Mucosa of rectum (tissue), 2 donors: ENCODE measurements at regions not wholly inside any gene's neighbourhood (a gene's known extent, or its start where the extent isn't known, plus 50 kb on each side); places are given as distances from the start of the nearest gene placed in this dataset.
"Not testable (repeated sequence)": the region's sequence is repeated elsewhere in the genome, so short reads cannot be mapped to it uniquely, and the experiment has no call there.

ENCODE experiments used
- H3K27ac ChIP-seq, 2 donors: one replicate each; pipeline ENCODE4 v1.7.0; 2013; ENCODE audit warnings: inconsistent platforms in 2 of 2, low read depth in 2 of 2, low read length in 2 of 2
- H3K27me3 ChIP-seq, 2 donors: one replicate each; pipeline ENCODE4 v1.7.0; 2013; ENCODE audit warnings: low read length in 2 of 2; ENCODE audit not compliant: control insufficient read depth in 2 of 2, insufficient read depth in 2 of 2
- H3K36me3 ChIP-seq, 2 donors: one replicate each; pipeline ENCODE4 v1.7.0; 2013; ENCODE audit warnings: low read length in 2 of 2; ENCODE audit not compliant: control insufficient read depth in 2 of 2, insufficient read depth in 2 of 2
- H3K4me1 ChIP-seq, 2 donors: one replicate each; pipeline ENCODE4 v1.7.0; 2013; ENCODE audit warnings: low read length in 2 of 2, mild to moderate bottlenecking in 1 of 2; ENCODE audit not compliant: control insufficient read depth in 2 of 2, insufficient read depth in 2 of 2
- H3K4me3 ChIP-seq, 2 donors: one replicate each; pipeline ENCODE4 v1.7.0; 2013; ENCODE audit warnings: low read length in 2 of 2
- H3K9ac ChIP-seq, 2 donors: one replicate each; pipeline ENCODE4 v1.7.0; 2013; ENCODE audit warnings: low read length in 2 of 2, low read depth in 1 of 2, mild to moderate bottlenecking in 1 of 2
- H3K9me3 ChIP-seq, 2 donors: one replicate each; pipeline ENCODE4 v1.7.0; 2013; ENCODE audit warnings: low read length in 2 of 2; ENCODE audit not compliant: control insufficient read depth in 2 of 2
- donor health status: healthy.
- donor health status: Normal muscosa, but diverticular disease.

DNA sequence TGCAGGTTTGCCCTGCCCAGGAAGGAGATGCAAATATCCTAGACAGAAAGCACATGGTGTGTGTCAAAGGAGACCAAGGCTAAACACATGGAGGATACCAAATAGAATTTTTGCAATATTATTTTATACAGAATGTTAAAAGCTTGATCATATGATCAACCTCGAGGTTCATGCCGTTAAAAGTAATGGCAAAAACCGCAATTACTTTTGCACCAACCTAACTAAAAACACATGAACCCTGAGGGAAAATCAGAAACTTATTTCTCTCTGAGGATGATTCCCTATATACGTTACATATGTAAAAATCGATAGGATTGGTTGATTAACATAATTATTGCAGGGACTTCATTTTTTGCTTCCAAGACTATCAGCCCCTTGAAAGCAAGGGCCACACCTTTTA lies 88.1 kb downstream of the MZT1 start:
- no peak overlapping the region for H3K9ac ChIP-seq
- no peak overlapping the region for H3K4me3 ChIP-seq
- H3K9me3 ChIP-seq, result no peaks in the 10 kb centered on the region
- no peak overlapping the region for H3K27ac ChIP-seq
- no peaks in the 10 kb centered on the region for H3K36me3 ChIP-seq
- H3K27me3 ChIP-seq, result no peaks in the 10 kb centered on the region
- no peaks in the 10 kb centered on the region for H3K4me1 ChIP-seq

DNA sequence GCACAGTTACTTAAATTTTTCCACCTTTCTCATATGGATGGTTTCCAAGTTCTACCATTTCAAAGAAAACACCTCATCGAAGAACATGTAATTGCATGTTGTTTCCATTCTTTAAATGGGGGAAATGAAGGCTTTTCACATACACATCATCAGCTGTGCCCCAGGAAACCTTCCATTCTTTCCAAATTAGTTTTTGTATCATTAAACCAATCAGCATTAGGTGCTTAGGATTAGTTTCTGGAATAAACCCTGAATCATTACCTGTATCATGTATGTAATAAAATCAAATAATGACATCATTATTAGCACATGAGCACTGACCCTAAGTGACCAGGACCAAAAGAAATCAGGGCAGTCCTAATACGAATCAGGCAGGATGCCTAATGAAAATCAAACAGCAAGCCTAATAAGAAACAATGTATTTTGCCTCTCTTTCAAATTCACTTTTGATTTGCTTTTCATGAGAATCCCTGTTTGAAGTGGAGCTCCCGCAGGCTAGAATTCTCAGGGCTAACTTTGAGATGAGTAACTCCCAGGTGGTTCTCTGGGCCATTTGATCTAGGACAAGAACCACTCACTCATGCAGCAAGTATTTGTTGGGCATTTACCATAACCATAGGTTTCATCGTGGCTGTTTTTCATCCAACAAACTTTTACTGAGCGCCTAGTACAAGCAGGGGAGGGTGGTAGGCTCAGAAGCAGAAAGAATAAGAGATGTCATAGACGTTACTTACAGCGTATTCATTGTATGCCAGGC lies 89.2 kb downstream of the MZT1 start:
- no peaks in the 10 kb centered on the region for H3K4me1 ChIP-seq
- no peaks in the 10 kb centered on the region for H3K27me3 ChIP-seq
- no peaks in the 10 kb centered on the region for H3K36me3 ChIP-seq
- no peaks in the 10 kb centered on the region for H3K9me3 ChIP-seq
- no peak overlapping the region for H3K4me3 ChIP-seq
- no peak overlapping the region for H3K9ac ChIP-seq
- H3K27ac ChIP-seq, result no peak overlapping the region

DNA sequence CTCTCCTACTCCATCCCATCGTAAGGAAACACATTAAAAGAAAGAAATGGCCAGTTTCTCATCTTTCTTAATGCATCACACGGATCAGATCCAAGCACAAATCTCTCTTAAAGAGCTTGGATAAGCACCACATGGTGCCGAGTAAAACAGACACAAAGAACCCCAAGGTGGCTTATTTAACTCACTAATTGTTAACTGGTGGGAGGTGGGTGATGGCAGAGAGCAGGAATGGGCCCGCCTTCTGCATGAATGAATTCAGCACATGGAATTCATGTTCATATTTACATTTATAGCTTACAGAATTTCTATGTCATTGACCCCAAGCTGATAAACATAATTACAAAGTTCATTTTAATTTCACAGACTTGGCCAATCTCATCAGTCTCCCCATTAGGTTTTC lies 89.9 kb downstream of the MZT1 start:
- no peak overlapping the region for H3K27ac ChIP-seq
- no peaks in the 10 kb centered on the region for H3K9me3 ChIP-seq
- H3K4me3 ChIP-seq, result no peak overlapping the region
- no peaks in the 10 kb centered on the region for H3K36me3 ChIP-seq
- no peaks in the 10 kb centered on the region for H3K27me3 ChIP-seq
- no peak overlapping the region for H3K9ac ChIP-seq
- no peaks in the 10 kb centered on the region for H3K4me1 ChIP-seq

DNA sequence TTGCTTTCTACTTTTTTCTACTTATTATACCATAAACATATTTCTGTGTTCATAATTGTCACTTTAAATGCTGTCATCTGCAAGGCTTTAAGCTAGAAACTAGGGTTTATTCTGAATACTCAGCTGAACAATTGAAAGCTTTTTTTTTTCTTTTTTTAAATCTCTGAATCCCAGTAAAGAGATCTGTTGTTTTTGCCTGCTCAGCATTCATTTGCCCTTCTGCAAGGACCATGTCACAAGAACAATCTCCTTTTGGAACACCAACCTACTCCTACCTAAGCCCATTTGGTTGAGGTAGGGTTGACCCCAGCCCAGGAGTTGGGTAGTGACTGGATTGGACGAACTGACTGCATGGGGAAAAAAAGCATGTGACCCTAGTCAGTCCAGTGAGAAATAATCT lies 92.6 kb downstream of the MZT1 start:
- Histone ChIP-seq H3K36me3 (no peaks in the 10 kb centered on the region), H3K9ac (no peak overlapping the region), H3K9me3 (no peaks in the 10 kb centered on the region), H3K27ac (no peak overlapping the region), H3K4me1 (no peaks in the 10 kb centered on the region), H3K4me3 (no peak overlapping the region), H3K27me3 (no peaks in the 10 kb centered on the region)

DNA sequence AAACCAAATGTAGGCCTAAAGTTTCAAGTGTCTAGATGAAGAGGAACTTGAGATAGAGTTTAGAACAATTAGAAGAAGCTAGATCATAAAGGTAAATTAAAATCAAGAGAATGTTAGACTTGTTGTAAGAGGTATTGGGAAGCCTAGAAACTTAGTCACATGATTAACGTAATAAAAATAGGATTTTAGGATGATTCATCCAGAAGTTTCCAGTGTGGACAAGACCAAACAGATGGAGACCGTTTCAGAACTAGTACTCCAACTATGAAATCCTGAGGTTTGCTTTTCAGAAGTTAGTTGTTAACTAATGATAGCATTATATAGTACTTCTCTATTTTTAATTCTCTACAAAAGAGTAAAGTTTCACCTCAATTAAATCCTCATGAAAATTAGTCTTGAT lies 104.9 kb downstream of the MZT1 start:
- no peaks in the 10 kb centered on the region for H3K27me3 ChIP-seq
- H3K27ac ChIP-seq, result no peak overlapping the region
- H3K4me1 ChIP-seq, result no peaks in the 10 kb centered on the region
- H3K9me3 ChIP-seq, result no peaks in the 10 kb centered on the region
- no peaks in the 10 kb centered on the region for H3K36me3 ChIP-seq
- H3K9ac ChIP-seq, result no peak overlapping the region
- H3K4me3 ChIP-seq, result no peak overlapping the region

DNA sequence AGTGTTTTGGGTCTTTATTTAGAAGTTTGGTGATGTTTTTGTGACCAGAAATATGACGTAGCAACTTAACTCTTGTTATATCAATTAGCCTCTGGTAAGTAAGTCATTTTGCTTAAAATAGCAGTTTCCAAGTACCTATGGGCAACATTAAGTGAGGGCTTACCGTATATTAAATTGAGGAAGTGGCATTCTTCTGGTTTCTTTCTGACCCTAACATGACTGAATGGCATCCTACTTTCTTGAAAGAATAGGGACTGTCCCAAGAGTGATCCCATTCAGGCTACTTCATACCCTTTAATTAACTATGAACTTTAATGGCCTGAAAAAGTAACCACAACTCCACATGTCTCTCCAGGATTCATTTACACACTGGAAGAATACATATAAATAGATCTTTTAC lies 106.6 kb downstream of the MZT1 start:
- no peaks in the 10 kb centered on the region for H3K9me3 ChIP-seq
- no peak overlapping the region for H3K4me3 ChIP-seq

DNA sequence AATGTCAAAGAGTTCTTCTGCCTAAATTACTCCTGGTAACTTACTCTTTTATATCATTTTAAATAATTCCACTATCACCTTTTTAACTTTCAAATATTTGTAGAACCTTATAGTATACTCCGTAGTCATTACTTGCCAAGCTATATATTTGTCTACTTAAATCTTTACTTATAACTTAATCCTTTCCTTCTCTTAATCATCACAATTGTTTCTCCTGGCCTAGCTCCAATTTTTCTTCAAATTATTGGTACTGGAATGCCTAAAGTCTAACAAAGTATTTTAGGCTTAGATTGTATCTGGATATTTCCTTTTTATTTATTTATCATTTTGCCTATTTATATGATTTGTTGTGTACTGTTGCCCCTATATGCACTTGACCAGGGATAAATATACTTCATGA lies 109.5 kb downstream of the MZT1 start:
- Histone ChIP-seq H3K4me1 (no peaks in the 10 kb centered on the region), H3K9ac (no peak overlapping the region), H3K27ac (no peak overlapping the region), H3K27me3 (no peaks in the 10 kb centered on the region), H3K9me3 (no peaks in the 10 kb centered on the region), H3K36me3 (no peaks in the 10 kb centered on the region), H3K4me3 (no peak overlapping the region)

More for the DNA sequence above, 106.6 kb downstream of the MZT1 start:
- Histone ChIP-seq H3K4me1 (no peaks in the 10 kb centered on the region), H3K9ac (no peak overlapping the region), H3K36me3 (no peaks in the 10 kb centered on the region), H3K27ac (no peak overlapping the region), H3K27me3 (no peaks in the 10 kb centered on the region)

DNA sequence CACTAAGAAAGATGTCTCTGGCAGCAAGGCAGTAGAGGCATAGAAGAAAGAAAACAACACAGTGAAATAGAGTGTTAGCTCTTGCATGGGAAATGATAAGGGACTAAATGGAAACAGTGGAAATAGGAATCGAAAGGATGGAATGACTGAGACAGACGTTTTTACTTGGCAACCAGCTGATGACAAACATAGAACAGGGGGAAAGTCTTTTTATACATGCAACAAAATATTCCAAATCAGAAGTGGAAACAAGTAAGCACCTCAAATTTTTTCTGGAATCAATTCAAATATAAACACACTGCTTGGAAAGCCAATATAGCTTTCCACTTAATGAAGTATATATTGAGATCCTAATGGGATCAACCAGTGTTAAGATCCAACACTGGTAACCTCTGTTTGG lies 110.2 kb downstream of the MZT1 start:
- H3K9ac ChIP-seq, result no peak overlapping the region
- no peaks in the 10 kb centered on the region for H3K27me3 ChIP-seq
- no peak overlapping the region for H3K4me3 ChIP-seq
- H3K9me3 ChIP-seq, result no peaks in the 10 kb centered on the region
- no peaks in the 10 kb centered on the region for H3K4me1 ChIP-seq
- H3K36me3 ChIP-seq, result no peaks in the 10 kb centered on the region
- no peak overlapping the region for H3K27ac ChIP-seq

DNA sequence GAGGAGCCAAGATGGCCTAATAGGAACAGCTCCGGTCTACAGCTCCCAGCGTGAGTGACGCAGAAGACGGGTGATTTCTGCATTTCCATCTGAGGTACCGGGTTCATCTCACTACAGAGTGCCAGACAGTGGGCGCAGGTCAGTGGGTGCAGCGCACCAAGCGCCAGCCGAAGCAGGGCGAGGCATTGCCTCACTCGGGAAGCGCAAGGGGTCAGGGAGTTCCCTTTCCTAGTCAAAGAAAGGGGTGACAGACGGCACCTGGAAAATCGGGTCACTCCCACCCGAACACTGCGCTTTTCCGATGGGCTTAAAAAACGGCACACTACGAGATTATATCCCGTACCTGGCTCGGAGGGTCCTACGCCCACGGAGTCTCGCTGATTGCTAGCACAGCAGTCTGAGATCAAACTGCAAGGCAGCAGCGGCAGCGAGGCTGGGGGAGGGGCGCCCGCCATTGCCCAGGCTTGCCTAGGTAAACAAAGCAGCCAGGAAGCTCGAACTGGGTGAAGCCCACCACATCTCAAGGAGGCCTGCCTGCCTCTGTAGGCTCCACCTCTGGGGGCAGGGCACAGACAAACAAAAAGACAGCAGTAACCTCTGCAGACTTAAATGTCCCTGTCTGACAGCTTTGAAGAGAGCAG lies 117.1 kb downstream of the MZT1 start:
- not testable (repeated sequence) for H3K4me3 ChIP-seq, H3K36me3 ChIP-seq, H3K4me1 ChIP-seq, H3K9ac ChIP-seq, H3K27ac ChIP-seq, H3K27me3 ChIP-seq, H3K9me3 ChIP-seq

DNA sequence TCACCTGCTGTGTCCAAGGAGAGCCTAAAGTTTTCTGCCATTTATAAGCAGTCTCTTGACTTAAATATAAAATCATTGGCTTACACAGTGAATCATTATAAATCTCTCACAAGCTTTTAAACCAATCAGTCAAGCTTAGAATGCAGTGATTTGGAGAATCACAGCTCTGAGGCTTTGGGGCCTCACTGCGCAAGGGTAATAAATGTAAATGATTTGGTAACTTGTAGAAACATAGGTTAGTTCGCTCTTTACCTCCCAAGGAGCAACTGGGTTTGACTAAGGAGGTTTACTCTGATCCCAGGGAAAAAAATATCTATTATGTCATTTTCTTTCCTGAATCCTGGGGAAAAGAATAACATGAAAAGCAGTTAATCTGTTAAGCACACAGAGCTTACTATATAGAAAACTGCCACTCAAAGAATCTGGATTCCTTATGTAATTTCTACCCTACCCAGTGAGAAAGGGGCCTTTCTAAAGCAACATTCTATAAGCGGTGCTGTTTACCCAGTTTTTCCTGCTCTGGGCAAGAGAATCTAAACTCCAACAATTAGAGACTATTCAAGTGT lies 128.2 kb downstream of the MZT1 start:
- H3K4me1 ChIP-seq, result no peaks in the 10 kb centered on the region
- no peak overlapping the region for H3K9ac ChIP-seq
- H3K27ac ChIP-seq, result no peak overlapping the region

More for the DNA sequence above, 128.2 kb downstream of the MZT1 start:
- Histone ChIP-seq H3K27me3 (no peaks in the 10 kb centered on the region), H3K36me3 (no peaks in the 10 kb centered on the region), H3K9me3 (no peaks in the 10 kb centered on the region), H3K4me3 (no peak overlapping the region)
